Gastroesophageal sphincter (tissue), 4 donors: ENCODE measurements at regions not wholly inside any gene's neighbourhood (a gene's known extent, or its start where the extent isn't known, plus 50 kb on each side); places are given as distances from the start of the nearest gene placed in this dataset.

Experiments
- ATAC-seq: fragments of 150-250 bp; one replicate; pipeline ENCODE4 v1.9.1; 2016; ENCODE audit warnings: mild to moderate bottlenecking, moderate library complexity
- H3K27ac ChIP-seq, 4 donors: fragments of 200-600 bp; sonication (generic) in 3 of 4; 1 replicate in 3 of 4; 2 replicates in 1 of 4; pipeline ENCODE4 v1.5.1; 2016 to 2019
- H3K27me3 ChIP-seq: fragments of 200-600 bp; sonication (generic); one replicate; pipeline ENCODE4 v1.5.1; 2019
- H3K36me3 ChIP-seq, 2 donors: fragments of 200-600 bp; sonication (generic); one replicate each; pipeline ENCODE4 v1.5.1; 2019; ENCODE audit warnings: control low read depth in 1 of 2
- H3K4me1 ChIP-seq, 3 donors: fragments of 200-600 bp; sonication (generic); 1 replicate in 2 of 3; 2 replicates in 1 of 3; pipeline ENCODE4 v1.5.1; 2016 to 2019; ENCODE audit warnings: control low read depth in 2 of 3
- H3K4me3 ChIP-seq, 2 donors: fragments of 200-600 bp; sonication (generic); one replicate each; pipeline ENCODE4 v1.5.1; 2019; ENCODE audit warnings: mild to moderate bottlenecking in 1 of 2, moderate library complexity in 1 of 2
- H3K9me3 ChIP-seq, 3 donors: fragments of 200-600 bp; sonication (generic); one replicate each; pipeline ENCODE4 v1.5.1; 2017 to 2019; ENCODE audit warnings: control low read depth in 2 of 3
- EP300 ChIP-seq: sonication (generic); formaldehyde crosslinking; IDR thresholded peaks from one replicate; pipeline ENCODE4 v1.6.1; 2017; ENCODE audit warnings: antibody characterized with exemption, mild to moderate bottlenecking
- POLR2A ChIP-seq, 2 donors: fragments of 450-650 bp; IDR thresholded peaks; one replicate each; pipeline ENCODE4 v1.6.1; 2017; ENCODE audit warnings: antibody characterized with exemption in 2 of 2, mild to moderate bottlenecking in 2 of 2, moderate library complexity in 1 of 2
- POLR2AphosphoS5 ChIP-seq: sonication (generic); formaldehyde crosslinking; IDR thresholded peaks from one replicate; pipeline ENCODE4 v1.6.1; 2017; ENCODE audit warnings: antibody characterized with exemption
- WGBS, 2 donors: methylation state at CpG; one replicate each; pipeline ENCODE4 v1.1.5; 2018; ENCODE audit warnings: low coverage in 1 of 2; 5-methylcytosine and 5-hydroxymethylcytosine counted together
- TF ChIP-seq, protein P1 (sequence below), 4 experiments: fragments of 200-600 bp in 2 of 4; fragments of 450-650 bp in 2 of 4; sonication (generic) in 1 of 4; IDR thresholded peaks; one replicate each; pipeline ENCODE4 v1.5.1; 2017 to 2019; ENCODE audit warnings: antibody characterized with exemption in 4 of 4, mild to moderate bottlenecking in 2 of 4, moderate library complexity in 2 of 4

DNA sequence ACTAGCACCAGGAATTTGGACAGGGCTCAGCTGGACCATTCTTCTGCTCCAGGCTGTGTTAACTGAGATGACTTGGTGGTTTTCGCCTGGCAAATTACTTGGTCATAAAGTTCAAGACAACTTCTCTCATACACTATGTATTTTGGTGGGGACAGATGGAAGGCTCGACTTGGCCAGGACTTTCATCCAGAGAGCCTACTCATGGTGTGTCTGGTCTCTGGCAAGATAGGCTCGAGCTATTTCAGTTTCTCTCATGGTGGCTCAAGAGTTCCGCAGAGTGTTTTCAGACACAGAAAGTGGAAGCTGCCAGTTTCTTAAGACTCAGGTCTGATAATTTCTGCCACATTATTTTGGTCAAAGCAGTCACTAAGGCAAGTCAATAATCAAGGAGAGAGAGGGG is 135.6 kb downstream of the IRX2 start:
- no peaks in the 10 kb centered on the region for H3K36me3 ChIP-seq
- no peak overlapping the region for H3K4me3 ChIP-seq
- H3K27ac ChIP-seq, result no peak overlapping the region
- TF ChIP-seq POLR2AphosphoS5 (no peak), EP300 (no peak), POLR2A (IDR thresholded peaks at IDR 0.05) (no peak)
- TF ChIP-seq, protein P1, sequence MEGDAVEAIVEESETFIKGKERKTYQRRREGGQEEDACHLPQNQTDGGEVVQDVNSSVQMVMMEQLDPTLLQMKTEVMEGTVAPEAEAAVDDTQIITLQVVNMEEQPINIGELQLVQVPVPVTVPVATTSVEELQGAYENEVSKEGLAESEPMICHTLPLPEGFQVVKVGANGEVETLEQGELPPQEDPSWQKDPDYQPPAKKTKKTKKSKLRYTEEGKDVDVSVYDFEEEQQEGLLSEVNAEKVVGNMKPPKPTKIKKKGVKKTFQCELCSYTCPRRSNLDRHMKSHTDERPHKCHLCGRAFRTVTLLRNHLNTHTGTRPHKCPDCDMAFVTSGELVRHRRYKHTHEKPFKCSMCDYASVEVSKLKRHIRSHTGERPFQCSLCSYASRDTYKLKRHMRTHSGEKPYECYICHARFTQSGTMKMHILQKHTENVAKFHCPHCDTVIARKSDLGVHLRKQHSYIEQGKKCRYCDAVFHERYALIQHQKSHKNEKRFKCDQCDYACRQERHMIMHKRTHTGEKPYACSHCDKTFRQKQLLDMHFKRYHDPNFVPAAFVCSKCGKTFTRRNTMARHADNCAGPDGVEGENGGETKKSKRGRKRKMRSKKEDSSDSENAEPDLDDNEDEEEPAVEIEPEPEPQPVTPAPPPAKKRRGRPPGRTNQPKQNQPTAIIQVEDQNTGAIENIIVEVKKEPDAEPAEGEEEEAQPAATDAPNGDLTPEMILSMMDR (IDR thresholded peaks at IDR 0.05), result no peak
- WGBS, 2 donors, result 81 to 100% methylated on average over 1 to 3 of the region's 4 CpGs
- no peak for ATAC-seq
- no peaks in the 10 kb centered on the region for H3K4me1 ChIP-seq
- peaks cover 37% of the 10 kb centered on the region for H3K27me3 ChIP-seq
- peaks cover 0 to 6% (median 0%) of the 10 kb centered on the region in 3 donors for H3K9me3 ChIP-seq

GRCh38 chr5:2614571-2614970 is 136.9 kb downstream of the IRX2 start:
- H3K36me3 ChIP-seq, result no peaks in the 10 kb centered on the region
- ATAC-seq, result no peak
- 82 to 95% methylated on average over 6 to 11 of the region's 11 CpGs for WGBS, 2 donors

DNA sequence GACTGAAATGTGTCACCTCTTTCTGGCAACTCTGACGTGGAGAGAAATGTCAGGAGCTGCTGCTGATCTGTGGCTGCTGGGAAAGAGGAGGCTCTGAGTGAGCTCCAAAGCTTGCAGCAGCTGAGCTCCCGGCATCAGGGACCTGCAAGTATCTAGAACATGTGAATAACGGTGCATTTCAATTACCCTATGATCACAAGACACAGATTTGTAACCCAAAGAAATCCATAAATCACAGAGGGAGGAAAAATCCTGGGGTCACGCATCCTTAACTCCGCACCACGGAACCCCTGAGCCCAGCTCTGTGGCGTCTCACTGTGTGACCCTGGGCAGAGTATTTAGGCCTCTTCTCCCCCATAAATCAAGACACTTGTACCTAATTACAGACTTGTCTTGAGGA is 139.8 kb downstream of the IRX2 start:
- no peaks in the 10 kb centered on the region for H3K4me1 ChIP-seq
- WGBS, 2 donors, result 55 to 100% methylated on average over 1 to 3 of the region's 7 CpGs
- H3K4me3 ChIP-seq, result no peak overlapping the region
- TF ChIP-seq, protein P1 (IDR thresholded peaks at IDR 0.05), result no peak
- no peaks in the 10 kb centered on the region for H3K36me3 ChIP-seq
- H3K27me3 ChIP-seq, result peaks cover 9% of the 10 kb centered on the region
- H3K27ac ChIP-seq, result no peak overlapping the region
- no peak for ATAC-seq
- H3K9me3 ChIP-seq, result peaks cover 0 to 10% (median 0%) of the 10 kb centered on the region in 3 donors

More at GRCh38 chr5:2614571-2614970, 136.9 kb downstream of the IRX2 start:
- Histone ChIP-seq H3K27me3 (peaks cover 27% of the 10 kb centered on the region), H3K4me1 (no peaks in the 10 kb centered on the region), H3K27ac (no peak overlapping the region), H3K9me3 (peaks cover 0 to 10% (median 0%) of the 10 kb centered on the region in 3 donors), H3K4me3 (no peak overlapping the region)
- TF ChIP-seq, protein P1 (IDR thresholded peaks at IDR 0.05), result no peak
- TF ChIP-seq POLR2AphosphoS5, result no peak

- TF ChIP-seq, protein P1 (IDR thresholded peaks at IDR 0.05), result no peak
- TF ChIP-seq POLR2AphosphoS5, result no peak
- TF ChIP-seq EP300, result no peak
- Histone ChIP-seq H3K4me3 (no peak overlapping the region), H3K4me1 (no peaks in the 10 kb centered on the region), H3K36me3 (no peaks in the 10 kb centered on the region), H3K9me3 (peaks cover 0 to 8% (median 0%) of the 10 kb centered on the region in 3 donors), H3K27me3 (peaks cover 9% of the 10 kb centered on the region), H3K27ac (no peak overlapping the region)
- WGBS, 2 donors, result 77 to 84% methylated on average over 5 of the region's 5 CpGs
- no peak for ATAC-seq
Observed at GRCh38 chr5:2610986-2611385, 140.5 kb downstream of the IRX2 start.

- no peak for ATAC-seq
- H3K36me3 ChIP-seq, result no peaks in the 10 kb centered on the region
- peaks cover 10% of the 10 kb centered on the region for H3K27me3 ChIP-seq
- TF ChIP-seq, protein P1 (IDR thresholded peaks at IDR 0.05), result no peak
- no peak for TF ChIP-seq POLR2AphosphoS5
- TF ChIP-seq EP300, result no peak
- no peak for TF ChIP-seq POLR2A (IDR thresholded peaks at IDR 0.05)
- H3K9me3 ChIP-seq, result peaks cover 0 to 4% (median 0%) of the 10 kb centered on the region in 3 donors
- 64% methylated on average over 5 of the region's 6 CpGs; no CpG with 5 or more reads in 1 of the 2 donors for WGBS, 2 donors
- H3K27ac ChIP-seq, result no peak overlapping the region
- H3K4me3 ChIP-seq, result no peak overlapping the region
- H3K4me1 ChIP-seq, result no peaks in the 10 kb centered on the region
Observed at GRCh38 chr5:2608391-2608790, 143.1 kb downstream of the IRX2 start.
